DOHH2 (cell line): ENCODE measurements at regions not wholly inside any gene's neighbourhood (a gene's known extent, or its start where the extent isn't known, plus 50 kb on each side); places are given as distances from the start of the nearest gene placed in this dataset.

Source experiments
- CTCF ChIP-seq: fragments of 200-600 bp; sonication (generic); IDR thresholded peaks from one replicate; pipeline ENCODE4 v1.5.1; 2014; ENCODE audit warnings: antibody characterized with exemption, mild to moderate bottlenecking, low read depth, low read length; ENCODE audit not compliant: poor library complexity, severe bottlenecking
- EZH2phosphoT487 ChIP-seq: fragments of 200-600 bp; sonication (generic); IDR thresholded peaks from 2 replicates; pipeline ENCODE4 v1.6.1; 2017; ENCODE audit warnings: borderline replicate concordance, mild to moderate bottlenecking, antibody characterized with exemption, low read length, moderate library complexity, mixed read lengths

- no peak for TF ChIP-seq CTCF
- TF ChIP-seq EZH2phosphoT487 = no peak
Measured at GRCh38 chr3:170713653-170714052, 127.8 kb upstream of the SLC7A14 start.
